ENCODE measurements at regions not wholly inside any gene's neighbourhood (a gene's known extent, or its start where the extent isn't known, plus 50 kb on each side); places are given as distances from the start of the nearest gene placed in this dataset.

GRCh38 chr20:11791835-11792567 lies 125.7 kb upstream of the BTBD3 start:
- DNase-seq (ENCODE audit: low spot score) = no peak

- DNase-seq (ENCODE audit: low spot score) = no peak
Measured at GRCh38 chr20:11792568-11792953, 125.1 kb upstream of the BTBD3 start.

- DNase-seq (ENCODE audit: low spot score) = no peak
Measured at GRCh38 chr20:11794525-11794924, 123.2 kb upstream of the BTBD3 start.

GRCh38 chr20:11795071-11795615 lies 122.5 kb upstream of the BTBD3 start:
- DNase-seq (ENCODE audit: low spot score) = no peak

GRCh38 chr20:11796026-11796425 lies 121.7 kb upstream of the BTBD3 start:
- DNase-seq (ENCODE audit: low spot score) = no peak

- no peak for DNase-seq (ENCODE audit: low spot score)
Measured at GRCh38 chr20:11797156-11797555, 120.5 kb upstream of the BTBD3 start.

GRCh38 chr20:11799281-11799684 lies 118.4 kb upstream of the BTBD3 start:
- DNase-seq (ENCODE audit: low spot score) = no peak

GRCh38 chr20:11807054-11808048 lies 110.3 kb upstream of the BTBD3 start:
- no peak for DNase-seq (ENCODE audit: low spot score)

GRCh38 chr20:11808841-11809240 lies 108.9 kb upstream of the BTBD3 start:
- no peak for DNase-seq (ENCODE audit: low spot score)

GRCh38 chr20:11810311-11811083 lies 107.2 kb upstream of the BTBD3 start:
- no peak for DNase-seq (ENCODE audit: low spot score)

- DNase-seq (ENCODE audit: low spot score) = no peak
Measured at GRCh38 chr20:11813106-11813890, 104.4 kb upstream of the BTBD3 start.

- no peak for DNase-seq (ENCODE audit: low spot score)
Measured at GRCh38 chr20:11814267-11814666, 103.4 kb upstream of the BTBD3 start.

- DNase-seq (ENCODE audit: low spot score) = no peak
Measured at GRCh38 chr20:11820838-11821237, 96.9 kb upstream of the BTBD3 start.

- DNase-seq (ENCODE audit: low spot score) = no peak
Measured at GRCh38 chr20:11822540-11822794, 95.2 kb upstream of the BTBD3 start.

- no peak for DNase-seq (ENCODE audit: low spot score)
Measured at GRCh38 chr20:11826334-11826733, 91.4 kb upstream of the BTBD3 start.

- DNase-seq (ENCODE audit: low spot score) = no peak
Measured at GRCh38 chr20:11832397-11832796, 85.3 kb upstream of the BTBD3 start.

GRCh38 chr20:11832851-11833250 lies 84.8 kb upstream of the BTBD3 start:
- no peak for DNase-seq (ENCODE audit: low spot score)

- DNase-seq (ENCODE audit: low spot score) = no peak
Measured at GRCh38 chr20:11833825-11834224, 83.9 kb upstream of the BTBD3 start.

GRCh38 chr20:11838076-11838636 lies 79.5 kb upstream of the BTBD3 start:
- no peak for DNase-seq (ENCODE audit: low spot score)

- no peak for DNase-seq (ENCODE audit: low spot score)
Measured at GRCh38 chr20:11841972-11842461, 75.7 kb upstream of the BTBD3 start.

GRCh38 chr20:11843289-11843688 lies 74.4 kb upstream of the BTBD3 start:
- DNase-seq (ENCODE audit: low spot score) = no peak
